H9 (cell line): ENCODE measurements at regions not wholly inside any gene's neighbourhood (a gene's known extent, or its start where the extent isn't known, plus 50 kb on each side); places are given as distances from the start of the nearest gene placed in this dataset.

Experiments
- DNase-seq: peaks from one replicate; pipeline ENCODE4 v3.0.0-alpha.2; 2017
- H2AFZ ChIP-seq: one replicate; pipeline ENCODE4 v1.6.1; 2013; ENCODE audit warnings: mild to moderate bottlenecking, low read length, control low read depth, moderate library complexity
- H2AK5ac ChIP-seq: 2 replicates; pipeline ENCODE4 v1.6.1; 2013; ENCODE audit warnings: low read length, control low read depth, mixed read lengths; ENCODE audit not compliant: insufficient read length
- H2BK120ac ChIP-seq: one replicate; pipeline ENCODE4 v1.6.1; 2013; ENCODE audit warnings: low read depth, mild to moderate bottlenecking, low read length, control low read depth, inconsistent platforms; ENCODE audit not compliant: poor library complexity, severe bottlenecking
- H2BK12ac ChIP-seq: 2 replicates; pipeline ENCODE4 v1.6.1; 2013; ENCODE audit warnings: low read length, control low read depth, mixed read lengths, low read depth; ENCODE audit not compliant: insufficient read length
- H2BK15ac ChIP-seq: 2 replicates; pipeline ENCODE4 v1.6.1; 2013; ENCODE audit warnings: low read depth, low read length, control low read depth
- H2BK20ac ChIP-seq: one replicate; pipeline ENCODE4 v1.6.1; 2013; ENCODE audit warnings: low read depth, mild to moderate bottlenecking, low read length, control low read depth, inconsistent platforms; ENCODE audit not compliant: poor library complexity, severe bottlenecking
- H2BK5ac ChIP-seq: 2 replicates; pipeline ENCODE4 v1.6.1; 2013; ENCODE audit warnings: low read length, control low read depth, mixed read lengths; ENCODE audit not compliant: insufficient read length
- H3K14ac ChIP-seq: 2 replicates; pipeline ENCODE4 v1.6.1; 2013; ENCODE audit warnings: low read length, control low read depth; ENCODE audit not compliant: insufficient read depth
- H3K18ac ChIP-seq: 2 replicates; pipeline ENCODE4 v1.6.1; 2013; ENCODE audit warnings: low read depth, mild to moderate bottlenecking, mixed read lengths, low read length, control low read depth; ENCODE audit not compliant: insufficient read length
- H3K23ac ChIP-seq: 2 replicates; pipeline ENCODE4 v1.6.1; 2013; ENCODE audit warnings: low read length, control low read depth, mixed read lengths, low read depth; ENCODE audit not compliant: insufficient read length
- H3K23me2 ChIP-seq: 2 replicates; pipeline ENCODE4 v1.6.1; 2013; ENCODE audit warnings: low read depth, mild to moderate bottlenecking, mixed read lengths, low read length, control low read depth; ENCODE audit not compliant: insufficient read length, poor library complexity, severe bottlenecking
- H3K27ac ChIP-seq: 2 replicates; pipeline ENCODE4 v1.5.1; 2013; ENCODE audit warnings: low read length, control low read depth, mixed read lengths, low read depth; ENCODE audit not compliant: insufficient read length
- H3K27me3 ChIP-seq: 2 replicates; pipeline ENCODE4 v1.6.1; 2013; ENCODE audit warnings: low read length, control low read depth, inconsistent platforms; ENCODE audit not compliant: insufficient read depth
- H3K4ac ChIP-seq: 2 replicates; pipeline ENCODE4 v1.6.1; 2013; ENCODE audit warnings: low read depth, mild to moderate bottlenecking, control low read depth, inconsistent platforms, low read length, moderate library complexity
- H3K4me1 ChIP-seq: 2 replicates; pipeline ENCODE4 v1.6.1; 2013; ENCODE audit warnings: low read length, control low read depth, inconsistent platforms; ENCODE audit not compliant: insufficient read depth
- H3K4me2 ChIP-seq: 2 replicates; pipeline ENCODE4 v1.6.1; 2013; ENCODE audit warnings: low read length, control low read depth, mixed read lengths; ENCODE audit not compliant: insufficient read length, insufficient read depth
- H3K56ac ChIP-seq: 2 replicates; pipeline ENCODE4 v1.6.1; 2013; ENCODE audit warnings: low read depth, mild to moderate bottlenecking, mixed read lengths, low read length, control low read depth; ENCODE audit not compliant: insufficient read length
- H3K79me1 ChIP-seq: 2 replicates; pipeline ENCODE4 v1.6.1; 2013; ENCODE audit warnings: low read depth, mild to moderate bottlenecking, moderate library complexity, low read length, control low read depth, inconsistent platforms; ENCODE audit not compliant: insufficient read depth, poor library complexity, severe bottlenecking
- H3K79me2 ChIP-seq: 2 replicates; pipeline ENCODE4 v1.6.1; 2013; ENCODE audit warnings: low read length, control low read depth, inconsistent platforms; ENCODE audit not compliant: insufficient read depth
- H3K9ac ChIP-seq: 2 replicates; pipeline ENCODE4 v1.6.1; 2013; ENCODE audit warnings: low read length, control low read depth, mixed read lengths; ENCODE audit not compliant: insufficient read length; ENCODE audit errors: extremely low read depth
- H3K9me3 ChIP-seq: one replicate; pipeline ENCODE4 v1.6.1; 2013; ENCODE audit warnings: low read depth, low read length, inconsistent platforms; ENCODE audit not compliant: control insufficient read depth
- H3T11ph ChIP-seq: one replicate; pipeline ENCODE4 v1.6.1; 2013; ENCODE audit warnings: mild to moderate bottlenecking, low read length, control low read depth, inconsistent platforms
- H4K20me1 ChIP-seq: one replicate; pipeline ENCODE4 v1.6.1; 2013; ENCODE audit not compliant: control insufficient read depth, insufficient read length, insufficient read depth
- H4K5ac ChIP-seq: 2 replicates; pipeline ENCODE4 v1.6.1; 2013; ENCODE audit warnings: low read depth, mild to moderate bottlenecking, mixed read lengths, low read length, control low read depth; ENCODE audit not compliant: insufficient read length
- H4K8ac ChIP-seq: replicated peaks from 2 replicates; pipeline ENCODE4 v1.6.1; 2013; ENCODE audit warnings: low read length, control low read depth, mixed read lengths, low read depth; ENCODE audit not compliant: insufficient read length
- H4K91ac ChIP-seq: 2 replicates; pipeline ENCODE4 v1.6.1; 2013; ENCODE audit warnings: low read depth, mild to moderate bottlenecking, moderate library complexity, mixed read lengths, low read length, control low read depth; ENCODE audit not compliant: insufficient read length
- H3K27ac Mint-ChIP-seq, 3 experiments: 2 replicates in 2 of 3; 3 replicates in 1 of 3; pipeline ENCODE4 v1.8.0; 2020 to 2021; ENCODE audit warnings: mixed read lengths in 3 of 3, mild to moderate bottlenecking in 1 of 3, moderate library complexity in 1 of 3
- H3K27me3 Mint-ChIP-seq: 2 replicates; pipeline ENCODE4 v1.8.0; 2021; ENCODE audit warnings: low read depth, mild to moderate bottlenecking, moderate library complexity, mixed read lengths
- H3K36me3 Mint-ChIP-seq, 3 experiments: 2 replicates in 2 of 3; 3 replicates in 1 of 3; pipeline ENCODE4 v1.8.0; 2020 to 2021; ENCODE audit warnings: low read depth in 3 of 3, mixed read lengths in 3 of 3; ENCODE audit not compliant: insufficient read depth in 1 of 3
- H3K4me1 Mint-ChIP-seq, 2 experiments: 2 replicates each; pipeline ENCODE4 v1.8.0; 2020; ENCODE audit warnings: mixed read lengths in 2 of 2
- H3K4me3 Mint-ChIP-seq, 2 experiments: 2 replicates in 1 of 2; 3 replicates in 1 of 2; pipeline ENCODE4 v1.8.0; 2020 to 2021; ENCODE audit warnings: mild to moderate bottlenecking in 2 of 2, mixed read lengths in 2 of 2, moderate library complexity in 1 of 2
- H3K9me3 Mint-ChIP-seq, 2 experiments: 2 replicates in 1 of 2; 3 replicates in 1 of 2; pipeline ENCODE4 v1.8.0; 2020; ENCODE audit warnings: mild to moderate bottlenecking in 2 of 2, mixed read lengths in 2 of 2, moderate library complexity in 1 of 2
- CTCF ChIP-seq: fragments of 200-600 bp; sonication (generic); conservative IDR thresholded peaks from 3 replicates; pipeline ENCODE4 v1.8.0; 2021; ENCODE audit warnings: antibody characterized with exemption, mild to moderate bottlenecking
- WGBS: extraction: QIAGEN DNeasy Blood & Tissue Kit; methylation state at CpG from one replicate; pipeline ENCODE4 v1.1.7; 2013; ENCODE audit warnings: missing lambda C conversion rate, low lambda C conversion rate, mixed read lengths; ENCODE audit not compliant: insufficient read length; ENCODE audit errors: extremely low coverage; 5-methylcytosine and 5-hydroxymethylcytosine counted together

GRCh38 chr13:82678052-82678451 lies 1204.2 kb downstream of the SLITRK1 start:
- Histone ChIP-seq H3K14ac (no peak overlapping the region), H2BK20ac (no peak overlapping the region), H3K23me2 (no peaks in the 10 kb centered on the region), H4K20me1 (no peaks in the 10 kb centered on the region), H3K9me3 (peaks cover 4% of the 10 kb centered on the region), H3K18ac (no peak overlapping the region), H3K79me1 (no peaks in the 10 kb centered on the region), H3K23ac (no peak overlapping the region), H2BK12ac (no peak overlapping the region), H2AK5ac (no peak overlapping the region), H3K4ac (no peak overlapping the region), H2BK120ac (no peak overlapping the region), H4K5ac (no peak overlapping the region), H4K8ac (no peak overlapping the region), H2AFZ (no peak overlapping the region), H3K4me1 (peaks cover 7% of the 10 kb centered on the region; the same call in 1 of the 2 replicates), H2BK5ac (no peak overlapping the region), H2BK15ac (no peak overlapping the region), H3T11ph (no peak overlapping the region), H3K4me2 (no peak overlapping the region), H3K27me3 (no peaks in the 10 kb centered on the region), H3K9ac (no peak overlapping the region), H3K27ac (no peak overlapping the region), H3K56ac (no peak overlapping the region), H3K79me2 (no peaks in the 10 kb centered on the region), H4K91ac (no peak overlapping the region)
- Mint-ChIP-seq H3K9me3 (peaks cover 14 to 18% of the 10 kb centered on the region in 2 experiments), H3K4me3 (no peak overlapping the region), H3K27ac (no peak overlapping the region), H3K4me1 (peaks cover 29 to 32% of the 10 kb centered on the region in 2 experiments), H3K27me3 (peaks cover 16% of the 10 kb centered on the region), H3K36me3 (peaks cover 18 to 31% (median 20%) of the 10 kb centered on the region in 3 experiments)
- TF ChIP-seq CTCF: no peak
- no CpG with 5 or more reads among the region's 3 CpGs for WGBS
- no peak for DNase-seq
